CD14-positive monocyte (primary cell): ENCODE measurements at regions not wholly inside any gene's neighbourhood (a gene's known extent, or its start where the extent isn't known, plus 50 kb on each side); places are given as distances from the start of the nearest gene placed in this dataset.

Experiments
- DNase-seq, 3 donors: peaks; one replicate each; pipeline ENCODE4 v3.0.0-alpha.2; 2011 to 2022
- H2AFZ ChIP-seq: 2 replicates; pipeline ENCODE4 v1.6.0; 2012; ENCODE audit warnings: mild to moderate bottlenecking, low read depth, low read length, inconsistent platforms; ENCODE audit not compliant: insufficient read depth, poor library complexity, severe bottlenecking
- H3K27ac ChIP-seq, 2 donors: 1 replicate in 1 of 2; 2 replicates in 1 of 2; pipeline ENCODE4 v1.5.1; 2012 to 2013; ENCODE audit warnings: low read length in 2 of 2, control low read depth in 1 of 2, inconsistent platforms in 1 of 2, low read depth in 1 of 2, mild to moderate bottlenecking in 1 of 2
- H3K27me3 ChIP-seq, 2 donors: one replicate each; pipeline versions ENCODE4 v1.6.0 to v1.6.1; 2011 to 2013; ENCODE audit warnings: low read length in 2 of 2; ENCODE audit not compliant: control insufficient read depth in 2 of 2, insufficient read depth in 2 of 2
- H3K36me3 ChIP-seq, 2 donors: replicated peaks in 1 of 2; 1 replicate in 1 of 2; 2 replicates in 1 of 2; pipeline versions ENCODE4 v1.5.1 to v1.6.1; 2012 to 2013; ENCODE audit warnings: low read length in 2 of 2, control low read depth in 1 of 2, inconsistent platforms in 1 of 2, mild to moderate bottlenecking in 1 of 2; ENCODE audit not compliant: insufficient read depth in 2 of 2, control insufficient read depth in 1 of 2
- H3K4me1 ChIP-seq, 2 donors: 1 replicate in 1 of 2; 2 replicates in 1 of 2; pipeline versions ENCODE4 v1.5.1 to v1.6.1; 2012 to 2013; ENCODE audit warnings: low read length in 2 of 2, control low read depth in 1 of 2, inconsistent platforms in 1 of 2, mild to moderate bottlenecking in 1 of 2, moderate library complexity in 1 of 2; ENCODE audit not compliant: insufficient read depth in 2 of 2, control insufficient read depth in 1 of 2
- H3K4me2 ChIP-seq: replicated peaks from 2 replicates; pipeline ENCODE3; 2012; ENCODE audit warnings: low read length, moderate library complexity, mild to moderate bottlenecking; ENCODE audit not compliant: poor library complexity, severe bottlenecking; ENCODE audit errors: extremely low read depth
- H3K4me3 ChIP-seq, 3 experiments: fragments of 200-600 bp in 1 of 3; sonication (generic) in 1 of 3; replicated peaks in 1 of 3; 1 replicate in 2 of 3; 2 replicates in 1 of 3; pipeline ENCODE4 v1.5.1; 2011 to 2013; ENCODE audit warnings: low read length in 3 of 3, mild to moderate bottlenecking in 3 of 3, control low read depth in 2 of 3, low read depth in 2 of 3, inconsistent platforms in 1 of 3, moderate library complexity in 1 of 3
- H3K79me2 ChIP-seq: 2 replicates; pipeline ENCODE4 v1.6.0; 2012; ENCODE audit warnings: mild to moderate bottlenecking, control low read depth, inconsistent platforms, low read length, moderate library complexity; ENCODE audit not compliant: insufficient read depth
- H3K9ac ChIP-seq: 2 replicates; pipeline ENCODE4 v1.6.0; 2017; ENCODE audit warnings: low read length, mild to moderate bottlenecking; ENCODE audit not compliant: insufficient read depth, poor library complexity, severe bottlenecking
- H3K9me3 ChIP-seq, 2 donors: replicated peaks in 1 of 2; 1 replicate in 1 of 2; 2 replicates in 1 of 2; pipeline versions ENCODE4 v1.5.1 to v1.6.1; 2012 to 2013; ENCODE audit warnings: low read length in 2 of 2, control low read depth in 1 of 2; ENCODE audit not compliant: control insufficient read depth in 1 of 2, insufficient read depth in 1 of 2
- H4K20me1 ChIP-seq: 2 replicates; pipeline ENCODE4 v1.6.0; 2012; ENCODE audit warnings: mild to moderate bottlenecking, low read length, control low read depth, moderate library complexity; ENCODE audit not compliant: insufficient read depth
- H3K27ac Mint-ChIP-seq, 7 donors: one replicate each; pipeline ENCODE4 v1.8.0; 2020; ENCODE audit warnings: mild to moderate bottlenecking in 7 of 7, mixed read lengths in 7 of 7, moderate library complexity in 6 of 7, inconsistent platforms in 2 of 7
- H3K27me3 Mint-ChIP-seq, 3 donors: one replicate each; pipeline ENCODE4 v1.8.0; 2021 to 2022; ENCODE audit warnings: low read depth in 3 of 3, mild to moderate bottlenecking in 3 of 3, mixed read lengths in 3 of 3, moderate library complexity in 3 of 3, inconsistent platforms in 1 of 3
- H3K36me3 Mint-ChIP-seq, 2 donors: one replicate each; pipeline ENCODE4 v1.8.0; 2020; ENCODE audit warnings: mixed read lengths in 2 of 2, inconsistent platforms in 1 of 2, mild to moderate bottlenecking in 1 of 2
- H3K4me1 Mint-ChIP-seq: one replicate; pipeline ENCODE4 v1.8.0; 2020; ENCODE audit warnings: mild to moderate bottlenecking, mixed read lengths
- H3K4me3 Mint-ChIP-seq, 2 donors: one replicate each; pipeline ENCODE4 v1.8.0; 2020; ENCODE audit warnings: mild to moderate bottlenecking in 2 of 2, mixed read lengths in 2 of 2, moderate library complexity in 1 of 2
- H3K9me3 Mint-ChIP-seq, 7 donors: one replicate each; pipeline ENCODE4 v1.8.0; 2020 to 2022; ENCODE audit warnings: mixed read lengths in 7 of 7, mild to moderate bottlenecking in 6 of 7, moderate library complexity in 6 of 7, inconsistent platforms in 2 of 7
- CTCF ChIP-seq: fragments of 200-600 bp; IDR thresholded peaks from one replicate; pipeline ENCODE4 v1.8.0; 2022; ENCODE audit warnings: antibody characterized with exemption, mild to moderate bottlenecking
- WGBS: methylation state at CpG from one replicate; pipeline ENCODE4 v1.1.5; 2013; ENCODE audit warnings: missing lambda C conversion rate; ENCODE audit not compliant: insufficient coverage; 5-methylcytosine and 5-hydroxymethylcytosine counted together
- intact Hi-C, 2 donors: fragments of 100-400 bp; cut with micrococcal nuclease; formaldehyde crosslinking; loops; one replicate each; pipeline versions ENCODE4 v1.15.0 to v1.15.1; 2023

GRCh38 chr14:25412998-25413397 lies 363.1 kb upstream of the STXBP6 start:
- H3K9ac ChIP-seq = no peak overlapping the region
- no peaks in the 10 kb centered on the region for H3K36me3 Mint-ChIP-seq
- no peak overlapping the region for H3K27ac Mint-ChIP-seq
- H3K27ac ChIP-seq = no peak overlapping the region
- no peaks in the 10 kb centered on the region for H3K9me3 ChIP-seq
- H3K27me3 Mint-ChIP-seq = peaks cover 2 to 7% (median 5%) of the 10 kb centered on the region in 3 donors
- H3K4me2 ChIP-seq = no peak overlapping the region
- no peak overlapping the region for H2AFZ ChIP-seq
- intact Hi-C loops = no loop called here
- H3K27me3 ChIP-seq = peaks cover 0 to 3% of the 10 kb centered on the region in 2 donors
- H3K4me3 ChIP-seq = no peak overlapping the region
- no peak for TF ChIP-seq CTCF
- H3K4me1 ChIP-seq = no peaks in the 10 kb centered on the region
- H3K4me1 Mint-ChIP-seq = no peaks in the 10 kb centered on the region
- no peaks in the 10 kb centered on the region for H3K79me2 ChIP-seq
- no peaks in the 10 kb centered on the region for H3K9me3 Mint-ChIP-seq
- H4K20me1 ChIP-seq = no peaks in the 10 kb centered on the region
- no peaks in the 10 kb centered on the region for H3K36me3 ChIP-seq
- no peak for DNase-seq
- H3K4me3 Mint-ChIP-seq = no peak overlapping the region

GRCh38 chr14:25411781-25412757 lies 362.1 kb upstream of the STXBP6 start:
- no peak overlapping the region for H3K4me3 ChIP-seq
- no peaks in the 10 kb centered on the region for H3K9me3 Mint-ChIP-seq
- H3K27ac ChIP-seq = no peak overlapping the region
- H3K9me3 ChIP-seq = no peaks in the 10 kb centered on the region
- H3K4me1 Mint-ChIP-seq = no peaks in the 10 kb centered on the region
- H3K27ac Mint-ChIP-seq = no peak overlapping the region
- H3K4me2 ChIP-seq = no peak overlapping the region
- no peaks in the 10 kb centered on the region for H3K36me3 Mint-ChIP-seq
- H3K4me1 ChIP-seq = no peaks in the 10 kb centered on the region
- H4K20me1 ChIP-seq = no peaks in the 10 kb centered on the region
- no peak overlapping the region for H3K4me3 Mint-ChIP-seq
- H3K36me3 ChIP-seq = no peaks in the 10 kb centered on the region
- H3K79me2 ChIP-seq = no peaks in the 10 kb centered on the region
- H2AFZ ChIP-seq = no peak overlapping the region
- peaks cover 0 to 3% of the 10 kb centered on the region in 2 donors for H3K27me3 ChIP-seq
- 93% methylated on average over 2 of the region's 6 CpGs for WGBS
- peaks cover 2 to 7% (median 2%) of the 10 kb centered on the region in 3 donors for H3K27me3 Mint-ChIP-seq
- DNase-seq = no peak
- intact Hi-C loops = no loop called here
- H3K9ac ChIP-seq = no peak overlapping the region
- TF ChIP-seq CTCF = peak; percentile 45
